ENCODE measurements at regions not wholly inside any gene's neighbourhood (a gene's known extent, or its start where the extent isn't known, plus 50 kb on each side); places are given as distances from the start of the nearest gene placed in this dataset.

GRCh38 chr1:58836408-58836807, 52.6 kb upstream of the JUN start:
- no peaks in the 10 kb centered on the region for H3K9me3 Mint-ChIP-seq (ENCODE audit: low read depth)
- ChIA-PET POLR2A (interaction anchor here (0.6 to 0.7 kb wide), 2 partner anchors 55 to 232 kb away, joined by 3 to 4 read pairs; no protein-coding TSS in a partner anchor), CTCF (interaction anchor here (0.6 to 0.7 kb wide), 3 partner anchors 97 to 861 kb away, joined by 3 to 6 read pairs (median 3); no protein-coding TSS in a partner anchor)
- H3K27ac Mint-ChIP-seq, result no peak overlapping the region
- H3K27me3 Mint-ChIP-seq, result no peaks in the 10 kb centered on the region
- DNase-seq, result no peak
- no peaks in the 10 kb centered on the region for H3K36me3 Mint-ChIP-seq (ENCODE audit: low read depth)
- intact Hi-C loops (cut with DNase I, micrococcal nuclease), result no loop called here
- no peak for ATAC-seq
- H3K4me3 Mint-ChIP-seq, result no peak overlapping the region
- H3K4me1 Mint-ChIP-seq, result no peaks in the 10 kb centered on the region

- CTCF ChIA-PET, result no interaction called here
- intact Hi-C loops (cut with DNase I, micrococcal nuclease), result no loop called here
- Mint-ChIP-seq H3K9me3 (ENCODE audit: low read depth) (no peaks in the 10 kb centered on the region), H3K27me3 (no peaks in the 10 kb centered on the region), H3K4me3 (no peak overlapping the region), H3K4me1 (no peaks in the 10 kb centered on the region), H3K36me3 (ENCODE audit: low read depth) (no peaks in the 10 kb centered on the region), H3K27ac (no peak overlapping the region)
- no peak for DNase-seq
- no peak for ATAC-seq
- POLR2A ChIA-PET, result no interaction called here
Measured at GRCh38 chr1:58837886-58838285, 54.0 kb upstream of the JUN start.

GRCh38 chr1:58839147-58839795, 55.4 kb upstream of the JUN start:
- no peak overlapping the region for H3K4me3 Mint-ChIP-seq
- H3K9me3 Mint-ChIP-seq (ENCODE audit: low read depth), result no peaks in the 10 kb centered on the region
- ATAC-seq, result no peak
- ChIA-PET POLR2A (no interaction called here), CTCF (interaction anchor here (0.7 kb wide), 1 partner anchor 73 kb away, joined by 3 read pairs; no protein-coding TSS in a partner anchor)
- no peak overlapping the region for H3K27ac Mint-ChIP-seq
- H3K27me3 Mint-ChIP-seq, result no peaks in the 10 kb centered on the region
- no peaks in the 10 kb centered on the region for H3K4me1 Mint-ChIP-seq
- intact Hi-C loops (cut with DNase I, micrococcal nuclease), result no loop called here
- no peaks in the 10 kb centered on the region for H3K36me3 Mint-ChIP-seq (ENCODE audit: low read depth)
- no peak for DNase-seq

GRCh38 chr1:58839846-58840835, 56.3 kb upstream of the JUN start:
- no peaks in the 10 kb centered on the region for H3K27me3 Mint-ChIP-seq
- no peaks in the 10 kb centered on the region for H3K36me3 Mint-ChIP-seq (ENCODE audit: low read depth)
- DNase-seq, result no peak
- no peaks in the 10 kb centered on the region for H3K9me3 Mint-ChIP-seq (ENCODE audit: low read depth)
- ChIA-PET CTCF (interaction anchor here (1.6 kb wide), 1 partner anchor 59 kb away, joined by 4 read pairs; no protein-coding TSS in a partner anchor), POLR2A (no interaction called here)
- no peaks in the 10 kb centered on the region for H3K4me1 Mint-ChIP-seq
- intact Hi-C loops (cut with DNase I, micrococcal nuclease), result no loop called here
- no peak for ATAC-seq
- H3K4me3 Mint-ChIP-seq, result no peak overlapping the region
- no peak overlapping the region for H3K27ac Mint-ChIP-seq

GRCh38 chr1:58841455-58841854, 57.6 kb upstream of the JUN start:
- H3K4me3 Mint-ChIP-seq, result no peak overlapping the region
- H3K27ac Mint-ChIP-seq, result no peak overlapping the region
- ATAC-seq (no peak), DNase-seq (peak; percentile 39)
- ChIA-PET POLR2A (no interaction called here), CTCF (interaction anchor here (0.6 to 1.6 kb wide), 4 partner anchors 48 to 857 kb away, joined by 3 to 4 read pairs (median 3); no protein-coding TSS in a partner anchor)
- no peaks in the 10 kb centered on the region for H3K27me3 Mint-ChIP-seq
- intact Hi-C loops (cut with DNase I, micrococcal nuclease), result no loop called here
- H3K36me3 Mint-ChIP-seq (ENCODE audit: low read depth), result no peaks in the 10 kb centered on the region
- H3K9me3 Mint-ChIP-seq (ENCODE audit: low read depth), result no peaks in the 10 kb centered on the region
- no peaks in the 10 kb centered on the region for H3K4me1 Mint-ChIP-seq

GRCh38 chr1:58842941-58843340, 59.1 kb upstream of the JUN start:
- intact Hi-C loops (cut with DNase I, micrococcal nuclease), result no loop called here
- no peaks in the 10 kb centered on the region for H3K9me3 Mint-ChIP-seq (ENCODE audit: low read depth)

GRCh38 chr1:58844176-58844575, 60.3 kb upstream of the JUN start:
- CTCF ChIA-PET, result no interaction called here
- H3K36me3 Mint-ChIP-seq (ENCODE audit: low read depth), result no peaks in the 10 kb centered on the region
- POLR2A ChIA-PET, result no interaction called here
- DNase-seq (no peak), ATAC-seq (no peak)
- no peaks in the 10 kb centered on the region for H3K9me3 Mint-ChIP-seq (ENCODE audit: low read depth)
- H3K27me3 Mint-ChIP-seq, result no peaks in the 10 kb centered on the region
- intact Hi-C loops (cut with DNase I, micrococcal nuclease), result no loop called here
- H3K27ac Mint-ChIP-seq, result no peak overlapping the region
- H3K4me1 Mint-ChIP-seq, result no peaks in the 10 kb centered on the region
- H3K4me3 Mint-ChIP-seq, result no peak overlapping the region

More at GRCh38 chr1:58842941-58843340, 59.1 kb upstream of the JUN start:
- Mint-ChIP-seq H3K27me3 (no peaks in the 10 kb centered on the region), H3K4me1 (no peaks in the 10 kb centered on the region), H3K36me3 (ENCODE audit: low read depth) (no peaks in the 10 kb centered on the region), H3K4me3 (no peak overlapping the region), H3K27ac (no peak overlapping the region)
- ChIA-PET POLR2A (no interaction called here), CTCF (interaction anchor here (0.6 to 1.2 kb wide), 3 partner anchors 10 to 350 kb away, joined by 4 read pairs; no protein-coding TSS in a partner anchor)
- DNase-seq (no peak), ATAC-seq (no peak)

GRCh38 chr1:58845942-58846341, 62.1 kb upstream of the JUN start:
- DNase-seq (no peak), ATAC-seq (no peak)
- Mint-ChIP-seq H3K4me1 (no peaks in the 10 kb centered on the region), H3K4me3 (no peak overlapping the region), H3K27ac (no peak overlapping the region), H3K9me3 (ENCODE audit: low read depth) (no peaks in the 10 kb centered on the region), H3K36me3 (ENCODE audit: low read depth) (no peaks in the 10 kb centered on the region), H3K27me3 (no peaks in the 10 kb centered on the region)
- POLR2A ChIA-PET, result no interaction called here
- CTCF ChIA-PET, result interaction anchor here (1.6 to 2.0 kb wide), 2 partner anchors 10 to 12 kb away, joined by 5 to 6 read pairs; no protein-coding TSS in a partner anchor
- intact Hi-C loops (cut with DNase I, micrococcal nuclease), result no loop called here

- no peaks in the 10 kb centered on the region for H3K9me3 Mint-ChIP-seq (ENCODE audit: low read depth)
- ATAC-seq (peak; percentile 72), DNase-seq (peak; percentile 51)
- no peaks in the 10 kb centered on the region for H3K36me3 Mint-ChIP-seq (ENCODE audit: low read depth)
- H3K27ac Mint-ChIP-seq, result no peak overlapping the region
- no peak overlapping the region for H3K4me3 Mint-ChIP-seq
- CTCF ChIA-PET, result interaction anchor here (1.1 kb wide), 1 partner anchor 79 kb away, joined by 4 read pairs; no protein-coding TSS in a partner anchor
- intact Hi-C loops (cut with DNase I, micrococcal nuclease), result no loop called here
- POLR2A ChIA-PET, result no interaction called here
- no peaks in the 10 kb centered on the region for H3K27me3 Mint-ChIP-seq
- no peaks in the 10 kb centered on the region for H3K4me1 Mint-ChIP-seq
Measured at GRCh38 chr1:58848818-58849411, 65.1 kb upstream of the JUN start.

GRCh38 chr1:58849551-58849950, 65.7 kb upstream of the JUN start:
- H3K36me3 Mint-ChIP-seq (ENCODE audit: low read depth), result no peaks in the 10 kb centered on the region
- DNase-seq (no peak), ATAC-seq (no peak)
- H3K4me3 Mint-ChIP-seq, result no peak overlapping the region
- H3K4me1 Mint-ChIP-seq, result peaks cover 2% of the 10 kb centered on the region
- no peaks in the 10 kb centered on the region for H3K9me3 Mint-ChIP-seq (ENCODE audit: low read depth)
- intact Hi-C loops (cut with DNase I, micrococcal nuclease), result no loop called here
- ChIA-PET CTCF (no interaction called here), POLR2A (no interaction called here)
- H3K27ac Mint-ChIP-seq, result no peak overlapping the region
- no peaks in the 10 kb centered on the region for H3K27me3 Mint-ChIP-seq

GRCh38 chr1:58850636-58851035, 66.8 kb upstream of the JUN start:
- Mint-ChIP-seq H3K4me3 (no peak overlapping the region), H3K27me3 (no peaks in the 10 kb centered on the region), H3K4me1 (peaks cover 8% of the 10 kb centered on the region), H3K27ac (no peak overlapping the region), H3K9me3 (ENCODE audit: low read depth) (no peaks in the 10 kb centered on the region), H3K36me3 (ENCODE audit: low read depth) (no peaks in the 10 kb centered on the region)
- DNase-seq (no peak), ATAC-seq (no peak)
- POLR2A ChIA-PET, result no interaction called here
- intact Hi-C loops (cut with DNase I, micrococcal nuclease), result no loop called here
- CTCF ChIA-PET, result interaction anchor here (0.6 to 0.7 kb wide), 2 partner anchors 82 to 584 kb away, joined by 3 read pairs; no protein-coding TSS in a partner anchor

Data from activated CD4-positive, alpha-beta T cell treated with anti-CD3 and anti-CD28 coated beads for 36 hours (primary cell).